Coronary artery (tissue), 2 donors: ENCODE measurements at regions not wholly inside any gene's neighbourhood (a gene's known extent, or its start where the extent isn't known, plus 50 kb on each side); places are given as distances from the start of the nearest gene placed in this dataset.

Experiments
- DNase-seq: peaks from one replicate; pipeline ENCODE4 v3.0.0-alpha.2; 2017; ENCODE audit warnings: low spot score
- H3K27ac ChIP-seq, 2 donors: fragments of 200-600 bp; sonication (generic); one replicate each; pipeline ENCODE4 v1.5.1; 2016 to 2019
- H3K4me3 ChIP-seq: fragments of 200-600 bp; sonication (generic); 2 replicates; pipeline ENCODE4 v1.5.1; 2016; ENCODE audit warnings: mild to moderate bottlenecking, moderate library complexity
- CTCF ChIP-seq: fragments of 200-600 bp; sonication (generic); IDR thresholded peaks from one replicate; pipeline ENCODE4 v1.5.1; 2019; ENCODE audit warnings: antibody characterized with exemption

- Histone ChIP-seq H3K4me3 (no peak overlapping the region), H3K27ac (no peak overlapping the region)
- DNase-seq = no peak
- no peak for TF ChIP-seq CTCF
Observed at GRCh38 chr18:38454764-38455469, 889.3 kb upstream of the CELF4 start.

GRCh38 chr18:38453880-38454279 lies 888.3 kb upstream of the CELF4 start:
- Histone ChIP-seq H3K4me3 (no peak overlapping the region), H3K27ac (no peak overlapping the region)
- no peak for DNase-seq
- TF ChIP-seq CTCF = no peak

- no peak overlapping the region for H3K4me3 ChIP-seq
- no peak overlapping the region for H3K27ac ChIP-seq
- TF ChIP-seq CTCF = no peak
- DNase-seq = no peak
Observed at GRCh38 chr18:38450876-38451275, 885.3 kb upstream of the CELF4 start.

- no peak overlapping the region for H3K27ac ChIP-seq
- DNase-seq = no peak
- no peak for TF ChIP-seq CTCF
- H3K4me3 ChIP-seq = no peak overlapping the region
Observed at GRCh38 chr18:38445804-38446145, 880.2 kb upstream of the CELF4 start.

- TF ChIP-seq CTCF = no peak
- no peak overlapping the region for H3K4me3 ChIP-seq
- no peak overlapping the region for H3K27ac ChIP-seq
- no peak for DNase-seq
Observed at GRCh38 chr18:38444971-38445803, 879.6 kb upstream of the CELF4 start.

- Histone ChIP-seq H3K4me3 (no peak overlapping the region), H3K27ac (no peak overlapping the region)
- TF ChIP-seq CTCF = no peak
- DNase-seq = no peak
Observed at GRCh38 chr18:38427736-38428135, 862.1 kb upstream of the CELF4 start.

- TF ChIP-seq CTCF = no peak
Observed at GRCh38 chr18:38427234-38427633, 861.6 kb upstream of the CELF4 start.

More at GRCh38 chr18:38427234-38427633, 861.6 kb upstream of the CELF4 start:
- no peak for DNase-seq
- Histone ChIP-seq H3K4me3 (no peak overlapping the region), H3K27ac (no peak overlapping the region)
